Hepatocyte (in vitro differentiated cells): ENCODE measurements at regions not wholly inside any gene's neighbourhood (a gene's known extent, or its start where the extent isn't known, plus 50 kb on each side); places are given as distances from the start of the nearest gene placed in this dataset.

Experiments used
- CTCF ChIP-seq: fragments of 200-600 bp; sonication (generic); IDR thresholded peaks from 2 replicates; pipeline ENCODE4 v1.5.1; 2016; ENCODE audit warnings: antibody characterized with exemption, mild to moderate bottlenecking; ENCODE audit not compliant: poor library complexity
- EZH2 ChIP-seq: fragments of 200-600 bp; sonication (generic); IDR thresholded peaks from 2 replicates; pipeline ENCODE4 v1.6.1; 2016; ENCODE audit warnings: antibody characterized with exemption, mild to moderate bottlenecking, borderline replicate concordance

- TF ChIP-seq CTCF = no peak
- TF ChIP-seq EZH2 = no peak
Measured at GRCh38 chr9:111212874-111213273, 117.2 kb downstream of the OR2K2 start.
